Colonic mucosa (tissue), 4 donors: ENCODE measurements at regions not wholly inside any gene's neighbourhood (a gene's known extent, or its start where the extent isn't known, plus 50 kb on each side); places are given as distances from the start of the nearest gene placed in this dataset.

Experiments used
- DNase-seq: peaks from one replicate; pipeline ENCODE4 v3.0.0-alpha.2; 2020
- H3K27ac ChIP-seq: fragments of 200-600 bp; one replicate; pipeline ENCODE4 v1.8.0; 2021
- H3K27me3 ChIP-seq: fragments of 200-600 bp; one replicate; pipeline ENCODE4 v1.8.0; 2021
- H3K36me3 ChIP-seq: fragments of 200-600 bp; one replicate; pipeline ENCODE4 v1.8.0; 2021
- H3K4me1 ChIP-seq: fragments of 200-600 bp; one replicate; pipeline ENCODE4 v1.8.0; 2021; ENCODE audit warnings: mild to moderate bottlenecking
- H3K4me3 ChIP-seq: fragments of 200-600 bp; one replicate; pipeline ENCODE4 v1.8.0; 2021
- H3K9ac ChIP-seq, 2 donors: one replicate each; pipeline ENCODE4 v1.7.0; 2013; ENCODE audit warnings: control low read depth in 2 of 2, low read depth in 2 of 2, low read length in 2 of 2
- H3K9me3 ChIP-seq: fragments of 200-600 bp; one replicate; pipeline ENCODE4 v1.8.0; 2021
- CTCF ChIP-seq: fragments of 200-600 bp; IDR thresholded peaks from one replicate; pipeline ENCODE4 v1.8.0; 2022; ENCODE audit warnings: antibody characterized with exemption, mild to moderate bottlenecking
- intact Hi-C: fragments of 100-400 bp; cut with DNase I; formaldehyde crosslinking; loops from one replicate; pipeline ENCODE4 v1.14.1; 2022
- donor health status: healthy.
- donor health status: DM: no; HTN: no; CAD: no.
- donor health status: DM: no; HTN: no; CAD: no.

- H3K4me3 ChIP-seq = no peak overlapping the region
- no peak overlapping the region for H3K9ac ChIP-seq
- H3K36me3 ChIP-seq = no peaks in the 10 kb centered on the region
- no peaks in the 10 kb centered on the region for H3K9me3 ChIP-seq
- intact Hi-C loops = loop anchor here (5.0 kb wide), 1 partner anchor 282 kb away; no protein-coding TSS in a partner anchor
- no peak for DNase-seq
- H3K27me3 ChIP-seq = no peaks in the 10 kb centered on the region
- H3K27ac ChIP-seq = no peak overlapping the region
- no peaks in the 10 kb centered on the region for H3K4me1 ChIP-seq
- TF ChIP-seq CTCF = peak; percentile 53
Observed at GRCh38 chr12:71014180-71014785, 93.7 kb upstream of the PTPRR start.

- H3K4me3 ChIP-seq = no peak overlapping the region
- no peak overlapping the region for H3K27ac ChIP-seq
- TF ChIP-seq CTCF = no peak
- intact Hi-C loops = loop anchor here (5.0 kb wide), 1 partner anchor 279 kb away; no protein-coding TSS in a partner anchor
- no peaks in the 10 kb centered on the region for H3K36me3 ChIP-seq
- no peak for DNase-seq
- H3K27me3 ChIP-seq = no peaks in the 10 kb centered on the region
- H3K4me1 ChIP-seq = no peaks in the 10 kb centered on the region
- no peak overlapping the region for H3K9ac ChIP-seq
- no peaks in the 10 kb centered on the region for H3K9me3 ChIP-seq
Observed at GRCh38 chr12:71011261-71011660, 90.7 kb upstream of the PTPRR start.

GRCh38 chr12:71010143-71010479, 89.6 kb upstream of the PTPRR start:
- intact Hi-C loops = loop anchor here (5.0 kb wide), 1 partner anchor 278 kb away; no protein-coding TSS in a partner anchor
- Histone ChIP-seq H3K4me1 (no peaks in the 10 kb centered on the region), H3K9me3 (no peaks in the 10 kb centered on the region), H3K36me3 (no peaks in the 10 kb centered on the region), H3K27me3 (no peaks in the 10 kb centered on the region), H3K4me3 (no peak overlapping the region), H3K27ac (no peak overlapping the region), H3K9ac (no peak overlapping the region)
- TF ChIP-seq CTCF = no peak
- DNase-seq = no peak

- intact Hi-C loops = loop anchor here (5.0 kb wide), 1 partner anchor 277 kb away; no protein-coding TSS in a partner anchor
- TF ChIP-seq CTCF = no peak
- DNase-seq = no peak
Observed at GRCh38 chr12:71009430-71010142, 89.0 kb upstream of the PTPRR start.

GRCh38 chr12:71008616-71009015, 88.1 kb upstream of the PTPRR start:
- H3K27ac ChIP-seq = no peak overlapping the region

More at GRCh38 chr12:71009430-71010142, 89.0 kb upstream of the PTPRR start:
- Histone ChIP-seq H3K9ac (no peak overlapping the region), H3K36me3 (no peaks in the 10 kb centered on the region), H3K4me3 (no peak overlapping the region), H3K27ac (no peak overlapping the region), H3K4me1 (no peaks in the 10 kb centered on the region), H3K27me3 (no peaks in the 10 kb centered on the region), H3K9me3 (no peaks in the 10 kb centered on the region)

More at GRCh38 chr12:71008616-71009015, 88.1 kb upstream of the PTPRR start:
- no peaks in the 10 kb centered on the region for H3K9me3 ChIP-seq
- no peak for TF ChIP-seq CTCF
- H3K4me1 ChIP-seq = no peaks in the 10 kb centered on the region
- no peak for DNase-seq
- no peaks in the 10 kb centered on the region for H3K27me3 ChIP-seq
- no peaks in the 10 kb centered on the region for H3K36me3 ChIP-seq
- H3K9ac ChIP-seq = no peak overlapping the region
- H3K4me3 ChIP-seq = no peak overlapping the region
- intact Hi-C loops = no loop called here
